ENCODE measurements at regions not wholly inside any gene's neighbourhood (a gene's known extent, or its start where the extent isn't known, plus 50 kb on each side); places are given as distances from the start of the nearest gene placed in this dataset.

DNA sequence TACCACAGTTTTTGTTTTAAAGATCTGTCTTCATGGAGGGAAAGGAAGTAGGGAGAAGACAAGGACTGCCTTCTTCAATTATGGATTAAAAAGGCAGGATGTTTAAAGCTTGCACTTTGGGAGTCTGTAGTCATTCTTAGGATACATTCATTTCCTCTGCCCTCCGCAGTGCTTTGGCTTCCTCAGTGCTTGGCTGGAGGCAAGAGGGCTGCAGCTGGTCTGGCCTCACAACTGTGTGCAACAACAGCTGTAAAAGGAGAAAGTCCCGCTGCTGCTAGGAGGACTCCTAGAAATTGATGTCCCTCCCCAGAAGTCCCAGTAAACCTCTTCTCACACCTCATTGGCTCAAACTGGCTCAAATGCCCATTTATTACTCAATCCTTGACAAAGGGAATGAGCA, 54.4 kb upstream of the PPP2R3A start:
- CTCF ChIA-PET (ENCODE audit: unreplicated experiment): no interaction called here

DNA sequence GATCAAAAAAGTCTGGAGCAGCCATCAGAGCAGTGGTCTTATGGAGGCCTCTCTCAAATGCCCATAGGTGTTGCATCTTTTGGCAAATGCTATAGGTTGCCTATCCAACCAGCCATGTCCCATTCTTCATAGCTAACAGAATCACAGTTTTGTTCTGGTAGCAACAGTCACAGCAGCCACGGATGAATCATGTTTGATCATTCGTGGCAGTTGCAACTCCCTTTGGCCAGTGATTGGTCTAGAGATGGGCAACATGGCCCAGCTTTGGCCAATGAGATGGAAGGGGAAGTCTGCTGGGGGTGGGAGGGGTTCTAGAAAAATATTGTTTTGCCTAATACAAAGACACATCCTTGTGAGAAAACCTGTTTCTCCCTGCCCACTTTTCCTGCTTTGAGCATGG, 50.3 kb upstream of the PPP2R3A start:
- Histone ChIP-seq H3K4me2 (ENCODE audit: low read length) (no peak overlapping the region), H3K79me2 (ENCODE audit: insufficient read depth, low read depth, low read length) (no peaks in the 10 kb centered on the region), H3K4me1 (ENCODE audit: insufficient read depth, low read length, poor library complexity, severe bottlenecking) (no peaks in the 10 kb centered on the region), H4K20me1 (ENCODE audit: insufficient read depth, low read length) (no peaks in the 10 kb centered on the region), H3K4me3 (ENCODE audit: low read depth, low read length, poor library complexity, severe bottlenecking) (no peak overlapping the region), H3K9me3 (ENCODE audit: low read length) (no peaks in the 10 kb centered on the region), H3K27ac (ENCODE audit: low read depth, low read length, poor library complexity, severe bottlenecking) (no peak overlapping the region), H3K36me3 (ENCODE audit: insufficient read depth, low read length) (no peaks in the 10 kb centered on the region), H3K9me2 (ENCODE audit: insufficient read depth, low read length) (no peaks in the 10 kb centered on the region), H2AFZ (ENCODE audit: low read length) (no peak overlapping the region)
- ChIA-PET CTCF (ENCODE audit: unreplicated experiment) (no interaction called here), POLR2A (no interaction called here)
- intact Hi-C loops (cut with micrococcal nuclease; ENCODE audit: unreplicated experiment): no loop called here
- no TSS peak for BruUV-seq (replicated peaks)
- TF ChIP-seq EZH2phosphoT487 (IDR thresholded peaks at IDR 0.05; ENCODE audit: borderline replicate concordance, low read depth, low read length): no peak
- no peak for DNase-seq (ENCODE audit: low spot score)

More for the DNA sequence above, 54.4 kb upstream of the PPP2R3A start:
- Histone ChIP-seq H3K4me1 (ENCODE audit: insufficient read depth, low read length, poor library complexity, severe bottlenecking) (no peaks in the 10 kb centered on the region), H3K36me3 (ENCODE audit: insufficient read depth, low read length) (no peaks in the 10 kb centered on the region), H3K79me2 (ENCODE audit: insufficient read depth, low read depth, low read length) (no peaks in the 10 kb centered on the region), H3K27ac (ENCODE audit: low read depth, low read length, poor library complexity, severe bottlenecking) (no peak overlapping the region), H4K20me1 (ENCODE audit: insufficient read depth, low read length) (no peaks in the 10 kb centered on the region), H3K9me2 (ENCODE audit: insufficient read depth, low read length) (no peaks in the 10 kb centered on the region), H2AFZ (ENCODE audit: low read length) (no peak overlapping the region), H3K4me2 (ENCODE audit: low read length) (no peak overlapping the region), H3K9me3 (ENCODE audit: low read length) (no peaks in the 10 kb centered on the region), H3K4me3 (ENCODE audit: low read depth, low read length, poor library complexity, severe bottlenecking) (no peak overlapping the region)
- TF ChIP-seq, protein P1, sequence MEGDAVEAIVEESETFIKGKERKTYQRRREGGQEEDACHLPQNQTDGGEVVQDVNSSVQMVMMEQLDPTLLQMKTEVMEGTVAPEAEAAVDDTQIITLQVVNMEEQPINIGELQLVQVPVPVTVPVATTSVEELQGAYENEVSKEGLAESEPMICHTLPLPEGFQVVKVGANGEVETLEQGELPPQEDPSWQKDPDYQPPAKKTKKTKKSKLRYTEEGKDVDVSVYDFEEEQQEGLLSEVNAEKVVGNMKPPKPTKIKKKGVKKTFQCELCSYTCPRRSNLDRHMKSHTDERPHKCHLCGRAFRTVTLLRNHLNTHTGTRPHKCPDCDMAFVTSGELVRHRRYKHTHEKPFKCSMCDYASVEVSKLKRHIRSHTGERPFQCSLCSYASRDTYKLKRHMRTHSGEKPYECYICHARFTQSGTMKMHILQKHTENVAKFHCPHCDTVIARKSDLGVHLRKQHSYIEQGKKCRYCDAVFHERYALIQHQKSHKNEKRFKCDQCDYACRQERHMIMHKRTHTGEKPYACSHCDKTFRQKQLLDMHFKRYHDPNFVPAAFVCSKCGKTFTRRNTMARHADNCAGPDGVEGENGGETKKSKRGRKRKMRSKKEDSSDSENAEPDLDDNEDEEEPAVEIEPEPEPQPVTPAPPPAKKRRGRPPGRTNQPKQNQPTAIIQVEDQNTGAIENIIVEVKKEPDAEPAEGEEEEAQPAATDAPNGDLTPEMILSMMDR (conservative IDR thresholded peaks at IDR 0.05; ENCODE audit: low read length): no peak
- no peak for TF ChIP-seq EZH2phosphoT487 (IDR thresholded peaks at IDR 0.05; ENCODE audit: borderline replicate concordance, low read depth, low read length)
- POLR2A ChIA-PET: interaction anchor here (0.6 kb wide), 1 partner anchor 1219 kb away, joined by 3 read pairs; no protein-coding TSS in a partner anchor
- no peak for DNase-seq (ENCODE audit: low spot score)
- intact Hi-C loops (cut with micrococcal nuclease; ENCODE audit: unreplicated experiment): no loop called here
- BruUV-seq (replicated peaks): no TSS peak

All from OCI-LY7 (cell line).